ENCODE measurements at regions not wholly inside any gene's neighbourhood (a gene's known extent, or its start where the extent isn't known, plus 50 kb on each side); places are given as distances from the start of the nearest gene placed in this dataset.

DNA sequence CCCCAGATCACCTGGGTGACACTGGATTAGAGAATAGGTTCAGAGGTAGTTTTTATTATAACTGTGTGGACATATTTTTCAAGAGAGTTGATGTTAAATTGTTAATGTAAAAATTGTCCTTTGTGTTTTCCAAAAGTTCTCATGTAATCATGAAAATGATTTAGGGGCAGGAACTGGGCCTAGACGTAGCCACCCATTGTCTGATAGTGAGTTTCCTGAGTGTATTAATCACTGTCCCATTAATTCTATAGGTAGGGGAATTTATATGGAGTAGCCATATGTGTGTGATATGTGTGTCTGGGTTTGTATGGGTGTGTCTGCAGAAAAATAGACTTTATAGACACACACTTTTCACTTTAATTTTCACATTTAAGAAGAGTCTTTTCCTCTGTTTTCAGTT is 144.6 kb upstream of the RAI14 start:
- WGBS (ENCODE audit: insufficient coverage, low coverage, missing lambda C conversion rate), result 38% methylated on average over 1 of the region's 1 CpG
- H4K20me1 ChIP-seq (replicated peaks; ENCODE audit: control insufficient read depth, insufficient read depth, low read length), result no peaks in the 10 kb centered on the region
- ChIA-PET CTCF (ENCODE audit: low intra/inter-chr PET ratio) (interaction anchor here (0.5 kb wide), 1 partner anchor 1452 kb away, joined by 3 read pairs; no protein-coding TSS in a partner anchor), POLR2A (interaction anchor here (1.0 kb wide), 1 partner anchor 405 kb away, joined by 3 read pairs; no protein-coding TSS in a partner anchor)
- no peak overlapping the region for H2AFZ ChIP-seq (ENCODE audit: low read depth, low read length)
- H3K36me3 ChIP-seq (ENCODE audit: control insufficient read depth, insufficient read depth, low read length), result no peaks in the 10 kb centered on the region
- DNase-seq (ENCODE audit: extremely low read depth in 1 of 4, low spot score in 3 of 4), result no peak
- H3K79me2 ChIP-seq (ENCODE audit: control insufficient read depth, insufficient read depth, low read length), result no peaks in the 10 kb centered on the region
- BruUV-seq (replicated peaks), result no TSS peak
- intact Hi-C loops (cut with micrococcal nuclease) (no loop called here), in situ Hi-C loops (cut with MboI) (no loop called here)
- no peaks in the 10 kb centered on the region; a peak in 3 of 5 replicates for H3K27me3 ChIP-seq (ENCODE audit: control insufficient read depth in 2 of 2, insufficient read depth in 2 of 2, low read length in 2 of 2)
- no peaks in the 10 kb centered on the region for H3K9me1 ChIP-seq (ENCODE audit: control insufficient read depth, insufficient read depth, low read length)
- H3K4me1 ChIP-seq (replicated peaks in 1 of 2; ENCODE audit: control insufficient read depth in 2 of 2, insufficient read depth in 2 of 2, low read length in 2 of 2), result no peaks in the 10 kb centered on the region
- FAIRE-seq, result no peak
- no peak overlapping the region for H3K9ac ChIP-seq (ENCODE audit: insufficient read depth in 1 of 2, low read depth in 2 of 2, low read length in 2 of 2)
- H3K9me3 ChIP-seq (replicated peaks; ENCODE audit: control insufficient read depth, insufficient read depth, low read depth, low read length), result no peaks in the 10 kb centered on the region
- no peak overlapping the region for H3K4me2 ChIP-seq (ENCODE audit: insufficient read depth, low read length)
- H3K4me3 ChIP-seq, result no peak overlapping the region
- no peak for ATAC-seq
- no peak overlapping the region for H3K27ac ChIP-seq (ENCODE audit: extremely low read depth, low read depth, low read length)
- no peak for TF ChIP-seq NFRKB (IDR thresholded peaks at IDR 0.05; ENCODE audit: low read depth)
- TF ChIP-seq KAT2B (IDR thresholded peaks at IDR 0.05; ENCODE audit: low read depth, low read length), result no peak
- no peak for TF ChIP-seq FOS (IDR thresholded peaks at IDR 0.05; ENCODE audit: extremely low read depth, insufficient read length)
- no peak for TF ChIP-seq BRD4 (IDR thresholded peaks at IDR 0.05)
- no peak for TF ChIP-seq GATAD2A (IDR thresholded peaks at IDR 0.05)
- TF ChIP-seq, protein P1, sequence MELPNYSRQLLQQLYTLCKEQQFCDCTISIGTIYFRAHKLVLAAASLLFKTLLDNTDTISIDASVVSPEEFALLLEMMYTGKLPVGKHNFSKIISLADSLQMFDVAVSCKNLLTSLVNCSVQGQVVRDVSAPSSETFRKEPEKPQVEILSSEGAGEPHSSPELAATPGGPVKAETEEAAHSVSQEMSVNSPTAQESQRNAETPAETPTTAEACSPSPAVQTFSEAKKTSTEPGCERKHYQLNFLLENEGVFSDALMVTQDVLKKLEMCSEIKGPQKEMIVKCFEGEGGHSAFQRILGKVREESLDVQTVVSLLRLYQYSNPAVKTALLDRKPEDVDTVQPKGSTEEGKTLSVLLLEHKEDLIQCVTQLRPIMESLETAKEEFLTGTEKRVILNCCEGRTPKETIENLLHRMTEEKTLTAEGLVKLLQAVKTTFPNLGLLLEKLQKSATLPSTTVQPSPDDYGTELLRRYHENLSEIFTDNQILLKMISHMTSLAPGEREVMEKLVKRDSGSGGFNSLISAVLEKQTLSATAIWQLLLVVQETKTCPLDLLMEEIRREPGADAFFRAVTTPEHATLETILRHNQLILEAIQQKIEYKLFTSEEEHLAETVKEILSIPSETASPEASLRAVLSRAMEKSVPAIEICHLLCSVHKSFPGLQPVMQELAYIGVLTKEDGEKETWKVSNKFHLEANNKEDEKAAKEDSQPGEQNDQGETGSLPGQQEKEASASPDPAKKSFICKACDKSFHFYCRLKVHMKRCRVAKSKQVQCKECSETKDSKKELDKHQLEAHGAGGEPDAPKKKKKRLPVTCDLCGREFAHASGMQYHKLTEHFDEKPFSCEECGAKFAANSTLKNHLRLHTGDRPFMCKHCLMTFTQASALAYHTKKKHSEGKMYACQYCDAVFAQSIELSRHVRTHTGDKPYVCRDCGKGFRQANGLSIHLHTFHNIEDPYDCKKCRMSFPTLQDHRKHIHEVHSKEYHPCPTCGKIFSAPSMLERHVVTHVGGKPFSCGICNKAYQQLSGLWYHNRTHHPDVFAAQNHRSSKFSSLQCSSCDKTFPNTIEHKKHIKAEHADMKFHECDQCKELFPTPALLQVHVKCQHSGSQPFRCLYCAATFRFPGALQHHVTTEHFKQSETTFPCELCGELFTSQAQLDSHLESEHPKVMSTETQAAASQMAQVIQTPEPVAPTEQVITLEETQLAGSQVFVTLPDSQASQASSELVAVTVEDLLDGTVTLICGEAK (IDR thresholded peaks at IDR 0.05), result no peak
- TF ChIP-seq, protein P1 (CRISPR knock-in tag; IDR thresholded peaks at IDR 0.05), result no peak

Measured in K562 (cell line).